Peyer's patch (tissue), 4 donors: ENCODE measurements at regions not wholly inside any gene's neighbourhood (a gene's known extent, or its start where the extent isn't known, plus 50 kb on each side); places are given as distances from the start of the nearest gene placed in this dataset.

Source experiments
- CTCF ChIP-seq, 6 experiments: fragments of 450-650 bp in 4 of 6; fragments of 200-600 bp in 2 of 6; sonication (generic) in 1 of 6; IDR thresholded peaks; one replicate each; pipeline ENCODE4 v1.5.1; 2017 to 2019; ENCODE audit warnings: antibody characterized with exemption in 6 of 6, mild to moderate bottlenecking in 3 of 6, moderate library complexity in 1 of 6
- POLR2A ChIP-seq, 2 donors: fragments of 450-650 bp; IDR thresholded peaks; one replicate each; pipeline ENCODE4 v1.5.1; 2017; ENCODE audit warnings: antibody characterized with exemption in 2 of 2, mild to moderate bottlenecking in 2 of 2, moderate library complexity in 2 of 2

GRCh38 chr21:29433366-29434059 lies 134.8 kb downstream of the BACH1 start:
- no peak for TF ChIP-seq POLR2A (IDR thresholded peaks at IDR 0.05)
- no peak for TF ChIP-seq CTCF (IDR thresholded peaks at IDR 0.05)
